CD14-positive monocyte (primary cell): ENCODE measurements at regions not wholly inside any gene's neighbourhood (a gene's known extent, or its start where the extent isn't known, plus 50 kb on each side); places are given as distances from the start of the nearest gene placed in this dataset.

Experiments used
- DNase-seq, 3 donors: peaks; one replicate each; pipeline ENCODE4 v3.0.0-alpha.2; 2011 to 2022
- H2AFZ ChIP-seq: 2 replicates; pipeline ENCODE4 v1.6.0; 2012; ENCODE audit warnings: mild to moderate bottlenecking, low read depth, low read length, inconsistent platforms; ENCODE audit not compliant: insufficient read depth, poor library complexity, severe bottlenecking
- H3K27ac ChIP-seq, 2 donors: 1 replicate in 1 of 2; 2 replicates in 1 of 2; pipeline ENCODE4 v1.5.1; 2012 to 2013; ENCODE audit warnings: low read length in 2 of 2, control low read depth in 1 of 2, inconsistent platforms in 1 of 2, low read depth in 1 of 2, mild to moderate bottlenecking in 1 of 2
- H3K27me3 ChIP-seq, 2 donors: one replicate each; pipeline versions ENCODE4 v1.6.0 to v1.6.1; 2011 to 2013; ENCODE audit warnings: low read length in 2 of 2; ENCODE audit not compliant: control insufficient read depth in 2 of 2, insufficient read depth in 2 of 2
- H3K36me3 ChIP-seq, 2 donors: replicated peaks in 1 of 2; 1 replicate in 1 of 2; 2 replicates in 1 of 2; pipeline versions ENCODE4 v1.5.1 to v1.6.1; 2012 to 2013; ENCODE audit warnings: low read length in 2 of 2, control low read depth in 1 of 2, inconsistent platforms in 1 of 2, mild to moderate bottlenecking in 1 of 2; ENCODE audit not compliant: insufficient read depth in 2 of 2, control insufficient read depth in 1 of 2
- H3K4me1 ChIP-seq, 2 donors: 1 replicate in 1 of 2; 2 replicates in 1 of 2; pipeline versions ENCODE4 v1.5.1 to v1.6.1; 2012 to 2013; ENCODE audit warnings: low read length in 2 of 2, control low read depth in 1 of 2, inconsistent platforms in 1 of 2, mild to moderate bottlenecking in 1 of 2, moderate library complexity in 1 of 2; ENCODE audit not compliant: insufficient read depth in 2 of 2, control insufficient read depth in 1 of 2
- H3K4me2 ChIP-seq: replicated peaks from 2 replicates; pipeline ENCODE3; 2012; ENCODE audit warnings: low read length, moderate library complexity, mild to moderate bottlenecking; ENCODE audit not compliant: poor library complexity, severe bottlenecking; ENCODE audit errors: extremely low read depth
- H3K4me3 ChIP-seq, 3 experiments: fragments of 200-600 bp in 1 of 3; sonication (generic) in 1 of 3; replicated peaks in 1 of 3; 1 replicate in 2 of 3; 2 replicates in 1 of 3; pipeline ENCODE4 v1.5.1; 2011 to 2013; ENCODE audit warnings: low read length in 3 of 3, mild to moderate bottlenecking in 3 of 3, control low read depth in 2 of 3, low read depth in 2 of 3, inconsistent platforms in 1 of 3, moderate library complexity in 1 of 3
- H3K79me2 ChIP-seq: 2 replicates; pipeline ENCODE4 v1.6.0; 2012; ENCODE audit warnings: mild to moderate bottlenecking, control low read depth, inconsistent platforms, low read length, moderate library complexity; ENCODE audit not compliant: insufficient read depth
- H3K9ac ChIP-seq: 2 replicates; pipeline ENCODE4 v1.6.0; 2017; ENCODE audit warnings: low read length, mild to moderate bottlenecking; ENCODE audit not compliant: insufficient read depth, poor library complexity, severe bottlenecking
- H3K9me3 ChIP-seq, 2 donors: replicated peaks in 1 of 2; 1 replicate in 1 of 2; 2 replicates in 1 of 2; pipeline versions ENCODE4 v1.5.1 to v1.6.1; 2012 to 2013; ENCODE audit warnings: low read length in 2 of 2, control low read depth in 1 of 2; ENCODE audit not compliant: control insufficient read depth in 1 of 2, insufficient read depth in 1 of 2
- H4K20me1 ChIP-seq: 2 replicates; pipeline ENCODE4 v1.6.0; 2012; ENCODE audit warnings: mild to moderate bottlenecking, low read length, control low read depth, moderate library complexity; ENCODE audit not compliant: insufficient read depth
- H3K27ac Mint-ChIP-seq, 7 donors: one replicate each; pipeline ENCODE4 v1.8.0; 2020; ENCODE audit warnings: mild to moderate bottlenecking in 7 of 7, mixed read lengths in 7 of 7, moderate library complexity in 6 of 7, inconsistent platforms in 2 of 7
- H3K27me3 Mint-ChIP-seq, 3 donors: one replicate each; pipeline ENCODE4 v1.8.0; 2021 to 2022; ENCODE audit warnings: low read depth in 3 of 3, mild to moderate bottlenecking in 3 of 3, mixed read lengths in 3 of 3, moderate library complexity in 3 of 3, inconsistent platforms in 1 of 3
- H3K36me3 Mint-ChIP-seq, 2 donors: one replicate each; pipeline ENCODE4 v1.8.0; 2020; ENCODE audit warnings: mixed read lengths in 2 of 2, inconsistent platforms in 1 of 2, mild to moderate bottlenecking in 1 of 2
- H3K4me1 Mint-ChIP-seq: one replicate; pipeline ENCODE4 v1.8.0; 2020; ENCODE audit warnings: mild to moderate bottlenecking, mixed read lengths
- H3K4me3 Mint-ChIP-seq, 2 donors: one replicate each; pipeline ENCODE4 v1.8.0; 2020; ENCODE audit warnings: mild to moderate bottlenecking in 2 of 2, mixed read lengths in 2 of 2, moderate library complexity in 1 of 2
- H3K9me3 Mint-ChIP-seq, 7 donors: one replicate each; pipeline ENCODE4 v1.8.0; 2020 to 2022; ENCODE audit warnings: mixed read lengths in 7 of 7, mild to moderate bottlenecking in 6 of 7, moderate library complexity in 6 of 7, inconsistent platforms in 2 of 7
- CTCF ChIP-seq: fragments of 200-600 bp; IDR thresholded peaks from one replicate; pipeline ENCODE4 v1.8.0; 2022; ENCODE audit warnings: antibody characterized with exemption, mild to moderate bottlenecking
- WGBS: methylation state at CpG from one replicate; pipeline ENCODE4 v1.1.5; 2013; ENCODE audit warnings: missing lambda C conversion rate; ENCODE audit not compliant: insufficient coverage; 5-methylcytosine and 5-hydroxymethylcytosine counted together
- intact Hi-C, 2 donors: fragments of 100-400 bp; cut with micrococcal nuclease; formaldehyde crosslinking; loops; one replicate each; pipeline versions ENCODE4 v1.15.0 to v1.15.1; 2023

GRCh38 chr10:76632767-76633051 is 1004.9 kb downstream of the KCNMA1 start:
- no peak for DNase-seq
- H3K27ac Mint-ChIP-seq, result no peak overlapping the region
- no peaks in the 10 kb centered on the region for H4K20me1 ChIP-seq
- H3K9me3 Mint-ChIP-seq, result no peaks in the 10 kb centered on the region
- H3K4me1 Mint-ChIP-seq, result no peaks in the 10 kb centered on the region
- H3K9me3 ChIP-seq, result no peaks in the 10 kb centered on the region
- H3K36me3 Mint-ChIP-seq, result no peaks in the 10 kb centered on the region
- H3K4me3 ChIP-seq, result no peak overlapping the region
- H3K36me3 ChIP-seq, result no peaks in the 10 kb centered on the region
- H3K4me1 ChIP-seq, result no peaks in the 10 kb centered on the region
- peak overlapping the region in 1 of 2 donors; percentile 28 for H3K4me3 Mint-ChIP-seq
- H2AFZ ChIP-seq, result no peak overlapping the region
- H3K79me2 ChIP-seq, result no peaks in the 10 kb centered on the region
- intact Hi-C loops, result no loop called here
- H3K4me2 ChIP-seq, result no peak overlapping the region
- H3K27me3 Mint-ChIP-seq, result peaks cover 9 to 13% (median 9%) of the 10 kb centered on the region in 3 donors
- TF ChIP-seq CTCF, result peak; percentile 31
- no peak overlapping the region for H3K9ac ChIP-seq
- H3K27ac ChIP-seq, result no peak overlapping the region
- peaks cover 0 to 3% of the 10 kb centered on the region in 2 donors for H3K27me3 ChIP-seq
- 100% methylated on average over 1 of the region's 1 CpG for WGBS

- H2AFZ ChIP-seq, result no peak overlapping the region
- no peaks in the 10 kb centered on the region for H3K4me1 ChIP-seq
- H3K27ac Mint-ChIP-seq, result no peak overlapping the region
- no peaks in the 10 kb centered on the region for H3K4me1 Mint-ChIP-seq
- no peak overlapping the region for H3K27ac ChIP-seq
- no peak for DNase-seq
- H3K27me3 Mint-ChIP-seq, result peaks cover 9 to 13% (median 9%) of the 10 kb centered on the region in 3 donors
- H3K9me3 Mint-ChIP-seq, result no peaks in the 10 kb centered on the region
- H3K9ac ChIP-seq, result no peak overlapping the region
- no peak overlapping the region for H3K4me3 ChIP-seq
- intact Hi-C loops, result no loop called here
- H3K27me3 ChIP-seq, result peaks cover 0 to 3% of the 10 kb centered on the region in 2 donors
- H3K36me3 ChIP-seq, result no peaks in the 10 kb centered on the region
- H3K79me2 ChIP-seq, result no peaks in the 10 kb centered on the region
- no peaks in the 10 kb centered on the region for H3K9me3 ChIP-seq
- peak overlapping the region in 1 of 2 donors; percentile 28 for H3K4me3 Mint-ChIP-seq
- H3K36me3 Mint-ChIP-seq, result no peaks in the 10 kb centered on the region
- no peaks in the 10 kb centered on the region for H4K20me1 ChIP-seq
- TF ChIP-seq CTCF, result no peak
- H3K4me2 ChIP-seq, result no peak overlapping the region
- whole genome bisulfite sequencing, result 63% methylated on average over 8 of the region's 16 CpGs
Measured at GRCh38 chr10:76631884-76632766, 1005.5 kb downstream of the KCNMA1 start.
